ENCODE measurements at regions not wholly inside any gene's neighbourhood (a gene's known extent, or its start where the extent isn't known, plus 50 kb on each side); places are given as distances from the start of the nearest gene placed in this dataset.

GRCh38 chr3:31182661-31183060, 288.2 kb upstream of the GADL1 start:
- Histone ChIP-seq H3K27ac (ENCODE audit: low read depth, low read length) (no peak overlapping the region), H3K27me3 (ENCODE audit: insufficient read depth, low read length) (no peaks in the 10 kb centered on the region), H3K9ac (ENCODE audit: low read length) (no peak overlapping the region), H2AFZ (ENCODE audit: low read depth, low read length, poor library complexity, severe bottlenecking) (no peak overlapping the region), H3K36me3 (ENCODE audit: control insufficient read depth in 1 of 2, insufficient read depth in 2 of 2, low read length in 2 of 2) (no peaks in the 10 kb centered on the region), H4K20me1 (ENCODE audit: insufficient read depth) (no peaks in the 10 kb centered on the region), H3K4me1 (ENCODE audit: control insufficient read depth in 1 of 2, insufficient read depth in 2 of 2, low read length in 2 of 2) (no peaks in the 10 kb centered on the region), H3K9me2 (ENCODE audit: insufficient read depth) (no peaks in the 10 kb centered on the region), H3K4me2 (ENCODE audit: low read length) (no peak overlapping the region), H3K9me3 (ENCODE audit: control insufficient read depth in 1 of 2, insufficient read depth in 1 of 2, low read depth in 1 of 2, low read length in 2 of 2) (no peaks in the 10 kb centered on the region), H3K4me3 (replicated peaks in 1 of 2; ENCODE audit: low read depth in 1 of 2, low read length in 2 of 2) (no peak overlapping the region), H3K79me2 (ENCODE audit: insufficient read depth, low read length) (no peaks in the 10 kb centered on the region)
- no peak for ATAC-seq
- DNase-seq (ENCODE audit: low read depth, low spot score), result no peak
- intact Hi-C loops (cut with micrococcal nuclease), result no loop called here
- POLR2A ChIA-PET, result no interaction called here
- no TSS peak for BruUV-seq (replicated peaks)
- CTCF ChIA-PET, result no interaction called here
- RAD21 ChIA-PET (ENCODE audit: low non-redundant PET in 1 of 2, low total read pairs in 2 of 2, uncharacterized antibody in 2 of 2, unreplicated experiment in 2 of 2), result no interaction called here
- no peak for TF ChIP-seq TCF7L2 (IDR thresholded peaks at IDR 0.05; ENCODE audit: borderline replicate concordance, extremely low read depth, insufficient read depth, insufficient read length)
- no peak for TF ChIP-seq ZFX (IDR thresholded peaks at IDR 0.05)
- no peak for TF ChIP-seq EGR1 (IDR thresholded peaks at IDR 0.05; ENCODE audit: low read depth)
- no peak for TF ChIP-seq REST (IDR thresholded peaks at IDR 0.05; ENCODE audit: low read depth)
- TF ChIP-seq EZH2phosphoT487 (IDR thresholded peaks at IDR 0.05; ENCODE audit: borderline replicate concordance), result no peak

DNA sequence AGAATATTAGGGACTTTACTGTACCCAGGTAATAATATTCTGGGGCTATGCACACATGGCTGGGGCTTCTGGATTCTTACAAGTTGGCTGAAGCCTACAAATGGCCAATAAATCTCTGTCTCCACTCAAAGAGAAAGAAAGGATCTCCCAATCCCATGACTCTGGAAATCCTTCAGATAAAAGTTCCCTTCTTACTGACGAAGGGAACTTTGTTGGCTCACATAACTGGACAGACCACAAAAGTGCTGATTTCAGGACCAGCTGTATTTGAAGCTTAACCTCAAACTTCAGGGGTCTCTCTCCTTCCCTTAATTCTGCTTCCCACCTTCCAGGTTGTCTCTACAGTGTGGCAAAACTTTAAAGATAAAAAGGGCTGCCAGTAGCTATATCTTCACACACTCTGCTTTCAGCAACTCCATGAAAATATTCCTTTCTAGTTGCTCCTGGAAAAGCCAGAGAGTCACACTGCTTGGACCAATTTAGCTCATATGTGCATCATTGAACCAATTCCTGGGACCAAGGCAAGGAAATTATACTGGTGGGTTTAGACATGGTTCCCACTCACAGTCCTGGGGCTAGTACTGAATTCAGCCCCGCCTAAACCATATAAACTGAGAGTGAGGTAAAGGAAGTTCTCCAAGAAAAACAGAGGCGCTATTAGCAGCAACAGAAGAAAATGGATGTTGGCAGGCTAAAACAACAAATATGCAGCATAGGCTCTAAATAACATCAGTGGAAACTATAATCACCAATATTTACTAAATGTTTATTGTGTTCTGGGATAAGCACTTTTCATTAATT, 290.0 kb upstream of the GADL1 start:
- Histone ChIP-seq H3K9me2 (ENCODE audit: insufficient read depth) (no peaks in the 10 kb centered on the region), H3K4me3 (replicated peaks in 1 of 2; ENCODE audit: low read depth in 1 of 2, low read length in 2 of 2) (no peak overlapping the region), H3K27ac (ENCODE audit: low read depth, low read length) (no peak overlapping the region), H3K27me3 (ENCODE audit: insufficient read depth, low read length) (no peaks in the 10 kb centered on the region), H3K9me3 (ENCODE audit: control insufficient read depth in 1 of 2, insufficient read depth in 1 of 2, low read depth in 1 of 2, low read length in 2 of 2) (no peaks in the 10 kb centered on the region), H4K20me1 (ENCODE audit: insufficient read depth) (no peaks in the 10 kb centered on the region), H3K4me1 (ENCODE audit: control insufficient read depth in 1 of 2, insufficient read depth in 2 of 2, low read length in 2 of 2) (no peaks in the 10 kb centered on the region), H3K79me2 (ENCODE audit: insufficient read depth, low read length) (no peaks in the 10 kb centered on the region), H3K36me3 (ENCODE audit: control insufficient read depth in 1 of 2, insufficient read depth in 2 of 2, low read length in 2 of 2) (no peaks in the 10 kb centered on the region), H3K9ac (ENCODE audit: low read length) (no peak overlapping the region), H3K4me2 (ENCODE audit: low read length) (no peak overlapping the region), H2AFZ (ENCODE audit: low read depth, low read length, poor library complexity, severe bottlenecking) (no peak overlapping the region)
- intact Hi-C loops (cut with micrococcal nuclease), result no loop called here
- ChIA-PET POLR2A (no interaction called here), RAD21 (ENCODE audit: low non-redundant PET in 1 of 2, low total read pairs in 2 of 2, uncharacterized antibody in 2 of 2, unreplicated experiment in 2 of 2) (no interaction called here), CTCF (no interaction called here)
- no TSS peak for BruUV-seq (replicated peaks)
- DNase-seq (ENCODE audit: low read depth, low spot score) (no peak), ATAC-seq (no peak)
- no peak for TF ChIP-seq SP1 (IDR thresholded peaks at IDR 0.05; ENCODE audit: low read depth)
- no peak for TF ChIP-seq EZH2 (IDR thresholded peaks at IDR 0.05)
- TF ChIP-seq SRF (IDR thresholded peaks at IDR 0.05; ENCODE audit: low read depth), result no peak
- TF ChIP-seq MAX (IDR thresholded peaks at IDR 0.05), result no peak

All from HCT116 (cell line).